GM19239 (cell line): ENCODE measurements at regions not wholly inside any gene's neighbourhood (a gene's known extent, or its start where the extent isn't known, plus 50 kb on each side); places are given as distances from the start of the nearest gene placed in this dataset.

Source experiments
- DNase-seq: peaks from one replicate; pipeline ENCODE4 v3.0.0; 2011; ENCODE audit warnings: low spot score; ENCODE audit not compliant: insufficient read length
- FAIRE-seq: peaks from 2 replicates; lab custom pipeline; 2011; peaks lifted over from hg19 to GRCh38; lab: Jason Lieb, UNC

DNA sequence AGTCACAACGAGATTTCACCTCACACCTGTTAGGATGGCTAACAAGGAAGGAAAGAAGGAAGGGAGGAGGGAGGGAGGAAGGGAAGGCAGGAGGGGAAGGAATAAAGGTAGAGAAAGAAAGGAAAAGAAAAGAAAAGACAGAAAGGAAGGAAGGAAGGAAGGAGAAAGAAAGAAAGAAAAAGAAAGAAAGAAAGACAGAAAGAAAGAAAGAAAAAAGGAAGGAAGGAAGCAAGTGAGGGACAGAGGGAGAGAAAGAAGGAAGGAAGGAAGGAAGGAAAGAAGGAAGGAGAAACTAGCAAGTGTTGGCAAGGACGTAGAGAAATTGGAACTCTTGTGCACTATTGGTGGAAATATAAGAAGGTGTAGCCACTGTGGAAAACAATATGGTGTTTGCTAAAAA lies 52.2 kb downstream of the CCDC185 start:
- no peak for FAIRE-seq
- DNase-seq, result no peak

GRCh38 chr1:223453902-223454301 lies 60.7 kb downstream of the CCDC185 start:
- FAIRE-seq (no peak), DNase-seq (no peak)

- DNase-seq, result no peak
- FAIRE-seq, result no peak
Measured at GRCh38 chr1:223454959-223455358, 61.7 kb downstream of the CCDC185 start.

DNA sequence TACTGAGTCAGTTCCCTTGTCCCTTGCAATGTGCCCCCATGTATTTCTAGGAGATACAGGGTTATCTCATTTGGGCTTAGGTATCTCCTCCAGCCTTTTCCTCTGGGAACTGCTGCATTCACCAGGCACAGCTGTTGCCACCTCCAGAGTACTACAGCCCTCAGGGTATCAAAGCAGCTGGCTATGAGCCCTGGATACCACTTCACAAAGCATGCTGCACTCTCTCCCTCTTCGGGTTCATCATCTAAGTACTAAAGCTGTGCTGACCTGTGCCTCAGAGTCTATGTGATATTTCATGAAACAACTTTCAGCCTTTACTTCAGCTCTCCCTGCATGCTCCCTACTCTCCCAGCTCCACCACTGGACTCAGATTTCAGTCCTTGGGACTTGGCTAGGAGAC lies 62.3 kb downstream of the CCDC185 start:
- FAIRE-seq (no peak), DNase-seq (no peak)

GRCh38 chr1:223456747-223457146 lies 63.5 kb downstream of the CCDC185 start:
- no peak for FAIRE-seq
- DNase-seq, result no peak

- FAIRE-seq, result no peak
- DNase-seq, result no peak
Measured at GRCh38 chr1:223460566-223461189, 67.5 kb downstream of the CCDC185 start.

GRCh38 chr1:223462047-223462630 lies 68.9 kb downstream of the CCDC185 start:
- FAIRE-seq (no peak), DNase-seq (no peak)

DNA sequence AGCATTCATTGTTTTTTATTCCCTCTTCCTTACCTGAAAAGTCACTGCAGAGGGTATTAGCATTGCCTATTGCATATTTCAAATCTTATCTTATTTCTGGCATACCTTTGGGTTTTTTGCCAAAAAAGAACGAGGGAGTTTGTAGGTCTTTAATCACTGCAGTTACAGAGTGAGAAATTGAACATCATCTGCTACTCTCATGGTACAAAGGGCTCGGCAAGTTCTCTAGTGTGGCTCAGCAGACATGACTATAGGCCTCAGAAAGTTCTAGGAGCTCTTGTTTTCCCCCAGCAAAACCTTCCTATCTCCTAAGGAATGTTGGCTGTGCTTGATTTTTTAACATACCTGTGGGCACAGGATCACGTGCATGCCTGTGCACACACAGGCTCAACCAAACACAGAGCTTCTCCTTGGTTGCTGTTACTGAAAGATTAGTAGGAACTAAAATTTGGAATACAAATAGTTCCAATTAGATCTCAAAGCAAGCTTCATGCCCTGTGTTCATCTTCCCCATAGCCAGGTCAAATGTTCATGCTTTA lies 69.7 kb downstream of the CCDC185 start:
- FAIRE-seq, result no peak
- no peak for DNase-seq

DNA sequence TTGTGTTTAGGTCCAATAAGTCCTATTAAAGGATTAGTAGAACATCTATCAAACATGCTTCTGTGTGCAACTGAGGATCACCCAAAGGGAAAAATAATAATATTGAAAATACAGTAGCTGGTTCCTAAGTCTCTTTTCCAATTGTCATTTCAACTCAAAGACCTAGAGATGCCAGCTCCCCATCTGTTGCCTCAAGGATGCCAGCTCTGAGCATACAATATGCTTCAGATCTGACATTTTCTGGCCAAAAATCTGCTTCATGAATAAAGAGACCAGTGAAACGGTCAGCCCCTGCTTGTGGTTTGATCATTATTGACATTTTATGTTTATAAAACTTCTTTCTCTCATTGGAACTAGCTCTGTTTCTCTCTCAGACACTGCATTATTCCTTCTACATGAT lies 72.9 kb downstream of the CCDC185 start:
- no peak for DNase-seq
- FAIRE-seq, result no peak

GRCh38 chr1:223471566-223471965 lies 78.4 kb downstream of the CCDC185 start:
- DNase-seq (no peak), FAIRE-seq (no peak)

GRCh38 chr1:223472057-223472456 lies 78.8 kb downstream of the CCDC185 start:
- DNase-seq (no peak), FAIRE-seq (no peak)

GRCh38 chr1:223473601-223474344 lies 80.6 kb downstream of the CCDC185 start:
- DNase-seq (no peak), FAIRE-seq (no peak)

GRCh38 chr1:223474804-223475203 lies 81.6 kb downstream of the CCDC185 start:
- FAIRE-seq, result no peak

GRCh38 chr1:223477456-223477855 lies 84.2 kb downstream of the CCDC185 start:
- DNase-seq (no peak), FAIRE-seq (no peak)

More at GRCh38 chr1:223474804-223475203, 81.6 kb downstream of the CCDC185 start:
- no peak for DNase-seq

- no peak for DNase-seq
- FAIRE-seq, result no peak
Measured at GRCh38 chr1:223478606-223479005, 85.4 kb downstream of the CCDC185 start.

DNA sequence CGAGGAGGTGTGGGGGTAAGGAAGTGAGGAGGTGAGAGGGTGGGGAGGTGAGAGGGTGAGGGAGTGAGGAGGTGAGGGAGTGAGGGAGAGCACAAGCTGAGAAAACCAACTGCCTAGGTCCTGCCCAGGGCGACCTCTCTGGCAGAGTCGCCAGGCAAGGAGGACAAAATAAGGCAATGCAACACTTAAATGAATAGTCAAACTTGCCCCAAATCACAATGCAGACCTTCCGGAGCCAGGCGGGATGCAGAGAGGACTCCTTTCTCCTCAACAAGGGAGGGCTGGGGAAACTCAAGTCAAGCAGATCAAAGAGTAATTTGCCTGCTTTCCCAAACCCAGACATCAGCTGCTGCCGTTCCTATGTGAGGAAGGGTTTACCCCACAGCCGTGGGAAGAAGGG lies 86.0 kb downstream of the CCDC185 start:
- DNase-seq (no peak), FAIRE-seq (no peak)

DNA sequence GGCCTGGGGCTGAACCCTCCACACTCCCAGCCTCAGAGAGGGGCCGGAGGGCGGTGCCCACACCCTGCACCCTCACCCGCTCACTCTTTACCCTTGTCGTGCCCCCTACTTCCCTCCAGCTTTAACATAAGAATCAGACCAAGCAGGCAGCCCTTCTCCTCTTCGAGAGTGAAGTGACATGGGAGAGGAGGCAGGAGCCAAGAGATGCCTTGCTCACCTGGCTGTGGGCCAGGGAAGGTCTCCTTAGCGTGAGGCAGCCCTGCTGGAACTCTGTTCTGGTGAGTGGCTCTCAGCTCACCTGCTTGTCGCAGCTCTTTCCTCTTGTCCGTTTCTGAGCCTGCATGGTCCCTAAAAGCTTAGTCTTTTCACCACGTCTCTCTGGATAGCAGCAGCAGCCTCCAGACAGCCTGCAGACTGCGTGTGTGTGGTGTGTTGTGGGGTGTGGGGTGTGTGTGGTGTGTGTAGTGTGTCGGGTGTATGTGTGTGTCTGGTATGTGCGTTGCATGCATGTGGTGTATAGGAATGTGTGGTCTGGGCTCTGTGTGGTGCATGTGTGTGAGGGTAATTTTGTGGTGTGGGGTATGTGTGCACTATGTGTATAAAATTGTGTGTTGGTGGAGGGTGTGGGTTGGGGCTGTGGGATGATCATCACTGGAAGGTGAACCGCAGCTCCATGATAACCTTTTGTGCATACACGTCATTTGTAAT lies 86.7 kb downstream of the CCDC185 start:
- FAIRE-seq, result no peak
- DNase-seq, result no peak

DNA sequence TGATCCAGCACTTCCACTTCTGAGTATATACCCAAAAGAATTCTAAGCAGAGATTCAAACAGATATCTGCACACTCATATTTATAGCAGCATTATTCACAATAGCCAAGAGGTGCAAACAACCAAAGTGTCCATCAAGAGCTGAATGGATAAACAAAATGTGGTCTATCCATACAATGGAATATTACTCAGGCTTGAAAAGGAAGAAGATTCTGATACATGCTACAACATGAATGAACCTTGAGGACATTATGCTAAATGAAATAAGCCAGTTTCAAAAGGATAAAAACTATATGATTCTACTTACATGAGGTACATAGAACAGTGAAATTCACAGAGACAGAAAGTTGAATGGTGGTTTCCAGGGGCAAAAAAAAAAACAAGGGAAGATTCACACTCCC lies 88.9 kb downstream of the CCDC185 start:
- DNase-seq (no peak), FAIRE-seq (no peak)

GRCh38 chr1:223482766-223483165 lies 89.6 kb downstream of the CCDC185 start:
- DNase-seq, result peak; percentile 14
- no peak for FAIRE-seq

GRCh38 chr1:223483511-223483910 lies 90.3 kb downstream of the CCDC185 start:
- FAIRE-seq (no peak), DNase-seq (no peak)

DNA sequence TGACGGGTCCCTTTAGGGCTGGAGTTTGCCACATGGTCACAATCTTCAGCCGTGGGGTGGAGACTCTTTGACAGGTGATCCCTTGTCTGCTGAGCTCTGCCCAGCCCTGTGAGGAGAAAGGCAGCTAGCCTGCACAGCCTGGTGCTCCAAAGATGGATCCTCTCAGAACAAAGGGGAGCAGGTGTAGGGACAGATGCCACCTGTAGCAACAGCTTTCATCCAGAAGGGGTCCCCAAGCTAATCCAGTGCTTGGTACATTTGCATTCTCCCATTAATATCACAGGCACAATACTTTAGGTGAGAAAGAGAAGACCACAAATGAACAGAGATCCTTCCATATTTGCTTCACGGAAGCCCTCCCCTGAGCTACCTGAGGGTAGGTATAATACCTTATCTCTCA lies 93.2 kb downstream of the CCDC185 start:
- FAIRE-seq (no peak), DNase-seq (no peak)
